Endothelial cell (in vitro differentiated cells): ENCODE measurements at regions not wholly inside any gene's neighbourhood (a gene's known extent, or its start where the extent isn't known, plus 50 kb on each side); places are given as distances from the start of the nearest gene placed in this dataset.

Experiments
- DNase-seq: peaks from one replicate; pipeline ENCODE4 v3.0.0; 2021; ENCODE audit warnings: low spot score
- H3K27ac Mint-ChIP-seq: one replicate; pipeline ENCODE4 v1.8.0; 2021; ENCODE audit warnings: mixed read lengths, inconsistent platforms; ENCODE audit not compliant: unreplicated experiment
- H3K27me3 Mint-ChIP-seq: one replicate; pipeline ENCODE4 v1.8.0; 2021; ENCODE audit warnings: mild to moderate bottlenecking, moderate library complexity, mixed read lengths, inconsistent platforms; ENCODE audit not compliant: unreplicated experiment
- H3K36me3 Mint-ChIP-seq: one replicate; pipeline ENCODE4 v1.8.0; 2021; ENCODE audit warnings: mild to moderate bottlenecking, low read depth, mixed read lengths, inconsistent platforms; ENCODE audit not compliant: unreplicated experiment
- H3K4me1 Mint-ChIP-seq: one replicate; pipeline ENCODE4 v1.8.0; 2021; ENCODE audit warnings: mild to moderate bottlenecking, mixed read lengths, inconsistent platforms; ENCODE audit not compliant: unreplicated experiment
- H3K4me3 Mint-ChIP-seq: one replicate; pipeline ENCODE4 v1.8.0; 2021; ENCODE audit warnings: mild to moderate bottlenecking, mixed read lengths, inconsistent platforms; ENCODE audit not compliant: unreplicated experiment
- H3K9me3 Mint-ChIP-seq: one replicate; pipeline ENCODE4 v1.8.0; 2021; ENCODE audit warnings: mixed read lengths, inconsistent platforms; ENCODE audit not compliant: unreplicated experiment
- TF ChIP-seq, protein P1 (sequence below): fragments of 200-600 bp; sonication (generic); IDR thresholded peaks from one replicate; pipeline ENCODE4 v1.5.0; 2021; ENCODE audit warnings: antibody characterized with exemption; ENCODE audit not compliant: unreplicated experiment

DNA sequence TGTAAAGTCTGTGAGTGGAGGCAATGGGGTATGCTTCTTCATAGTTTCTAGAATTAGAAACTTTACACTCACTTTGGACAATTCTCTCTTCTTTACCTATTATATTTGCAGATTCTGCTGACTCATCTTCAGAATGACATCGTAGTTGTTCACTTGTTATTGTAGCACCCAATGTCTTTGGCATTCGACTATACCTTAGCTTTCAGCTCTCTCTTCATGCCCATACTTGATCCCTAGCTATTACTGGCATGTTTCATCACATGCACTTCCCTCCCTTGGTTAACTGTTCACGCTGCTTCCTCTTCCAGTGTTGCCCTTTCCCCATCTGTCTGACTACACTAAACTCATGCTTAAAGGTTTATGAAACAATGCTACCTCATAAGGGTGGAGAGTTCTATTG is 298.1 kb upstream of the TCF21 start:
- TF ChIP-seq, protein P1, sequence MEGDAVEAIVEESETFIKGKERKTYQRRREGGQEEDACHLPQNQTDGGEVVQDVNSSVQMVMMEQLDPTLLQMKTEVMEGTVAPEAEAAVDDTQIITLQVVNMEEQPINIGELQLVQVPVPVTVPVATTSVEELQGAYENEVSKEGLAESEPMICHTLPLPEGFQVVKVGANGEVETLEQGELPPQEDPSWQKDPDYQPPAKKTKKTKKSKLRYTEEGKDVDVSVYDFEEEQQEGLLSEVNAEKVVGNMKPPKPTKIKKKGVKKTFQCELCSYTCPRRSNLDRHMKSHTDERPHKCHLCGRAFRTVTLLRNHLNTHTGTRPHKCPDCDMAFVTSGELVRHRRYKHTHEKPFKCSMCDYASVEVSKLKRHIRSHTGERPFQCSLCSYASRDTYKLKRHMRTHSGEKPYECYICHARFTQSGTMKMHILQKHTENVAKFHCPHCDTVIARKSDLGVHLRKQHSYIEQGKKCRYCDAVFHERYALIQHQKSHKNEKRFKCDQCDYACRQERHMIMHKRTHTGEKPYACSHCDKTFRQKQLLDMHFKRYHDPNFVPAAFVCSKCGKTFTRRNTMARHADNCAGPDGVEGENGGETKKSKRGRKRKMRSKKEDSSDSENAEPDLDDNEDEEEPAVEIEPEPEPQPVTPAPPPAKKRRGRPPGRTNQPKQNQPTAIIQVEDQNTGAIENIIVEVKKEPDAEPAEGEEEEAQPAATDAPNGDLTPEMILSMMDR = no peak
- no peaks in the 10 kb centered on the region for H3K27me3 Mint-ChIP-seq
- no peaks in the 10 kb centered on the region for H3K36me3 Mint-ChIP-seq
- no peaks in the 10 kb centered on the region for H3K9me3 Mint-ChIP-seq
- no peak overlapping the region for H3K27ac Mint-ChIP-seq
- H3K4me1 Mint-ChIP-seq = peaks cover 6% of the 10 kb centered on the region
- DNase-seq = no peak
- H3K4me3 Mint-ChIP-seq = no peak overlapping the region

DNA sequence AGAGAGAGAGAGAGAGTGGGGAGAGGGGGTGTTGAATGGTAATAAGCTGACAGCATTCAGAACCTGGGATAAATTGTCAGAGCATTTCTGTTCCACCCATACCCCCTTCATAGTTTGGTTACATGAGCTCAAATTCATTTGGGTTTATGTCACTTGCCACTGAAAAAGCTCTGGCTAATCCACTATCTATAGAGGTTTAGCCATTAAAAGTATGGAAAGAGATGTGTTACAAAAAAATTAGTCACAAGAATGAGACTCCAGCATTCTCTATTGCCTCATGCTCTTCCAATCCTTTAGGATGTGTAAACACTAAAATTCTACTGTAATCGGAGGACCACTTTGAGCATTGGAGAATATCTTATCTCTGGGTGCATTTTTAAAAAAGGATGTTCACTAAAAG is 297.6 kb upstream of the TCF21 start:
- no peaks in the 10 kb centered on the region for H3K27me3 Mint-ChIP-seq
- TF ChIP-seq, protein P1 = no peak
- H3K4me1 Mint-ChIP-seq = peaks cover 6% of the 10 kb centered on the region
- no peak for DNase-seq
- no peaks in the 10 kb centered on the region for H3K9me3 Mint-ChIP-seq
- no peaks in the 10 kb centered on the region for H3K36me3 Mint-ChIP-seq
- H3K4me3 Mint-ChIP-seq = no peak overlapping the region
- no peak overlapping the region for H3K27ac Mint-ChIP-seq

DNA sequence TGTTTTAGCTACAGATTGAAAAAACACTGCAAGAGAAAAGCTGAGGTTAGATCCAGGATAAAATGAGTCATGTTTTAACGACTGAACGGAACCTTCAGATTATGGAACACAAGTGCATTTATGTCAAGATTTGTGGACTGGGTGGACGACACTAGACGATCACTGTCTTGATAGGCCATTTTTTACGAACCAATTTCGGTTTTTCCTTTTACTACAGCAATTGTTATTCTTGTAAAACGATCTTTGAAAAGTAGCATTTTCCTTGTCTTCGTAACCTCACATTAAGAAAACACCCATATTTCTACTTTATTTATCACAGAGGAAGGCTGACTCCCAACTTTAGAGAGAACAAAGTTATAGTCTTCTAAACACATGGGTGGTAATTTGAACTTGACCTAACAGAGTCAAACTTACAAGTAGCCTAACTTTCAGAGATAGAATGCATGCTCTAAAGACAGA is 294.2 kb upstream of the TCF21 start:
- Mint-ChIP-seq H3K4me3 (no peak overlapping the region), H3K27ac (no peak overlapping the region), H3K9me3 (no peaks in the 10 kb centered on the region), H3K4me1 (peaks cover 6% of the 10 kb centered on the region), H3K36me3 (no peaks in the 10 kb centered on the region), H3K27me3 (peaks cover 1% of the 10 kb centered on the region)
- no peak for DNase-seq
- TF ChIP-seq, protein P1 = no peak

DNA sequence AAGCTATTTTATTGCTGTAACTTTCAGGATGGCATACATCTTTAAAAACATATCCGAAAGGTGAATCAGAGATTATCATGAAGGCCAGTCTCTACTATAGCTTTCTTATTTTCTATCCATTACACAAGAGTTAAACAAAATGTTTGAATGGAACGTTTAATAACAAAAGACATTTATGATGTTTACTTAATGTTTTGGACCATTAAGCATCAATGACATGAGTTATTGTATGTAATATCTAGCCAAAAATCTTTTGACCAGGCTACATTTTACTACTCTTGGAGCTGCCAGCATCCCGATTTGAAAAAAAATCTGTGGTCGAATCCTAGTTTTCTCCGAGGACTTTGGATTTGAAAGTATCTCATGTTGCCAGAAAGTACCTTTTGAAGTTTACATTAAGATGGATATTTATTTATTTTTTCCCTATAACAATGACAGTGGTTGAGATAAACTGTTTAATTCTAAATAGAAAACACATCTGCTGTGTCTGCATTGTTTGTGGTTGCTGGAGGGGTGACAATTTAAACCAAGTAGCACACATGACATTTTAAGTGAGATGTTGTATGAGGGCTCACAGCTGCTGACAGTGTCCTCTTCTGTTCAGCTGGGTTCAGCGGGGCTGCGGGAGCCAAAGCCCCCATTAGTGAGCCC is 293.7 kb upstream of the TCF21 start:
- DNase-seq = no peak
- H3K9me3 Mint-ChIP-seq = no peaks in the 10 kb centered on the region
- H3K27ac Mint-ChIP-seq = no peak overlapping the region
- H3K4me1 Mint-ChIP-seq = peaks cover 6% of the 10 kb centered on the region
- TF ChIP-seq, protein P1 = no peak
- no peaks in the 10 kb centered on the region for H3K36me3 Mint-ChIP-seq
- H3K4me3 Mint-ChIP-seq = no peak overlapping the region
- peaks cover 1% of the 10 kb centered on the region for H3K27me3 Mint-ChIP-seq

DNA sequence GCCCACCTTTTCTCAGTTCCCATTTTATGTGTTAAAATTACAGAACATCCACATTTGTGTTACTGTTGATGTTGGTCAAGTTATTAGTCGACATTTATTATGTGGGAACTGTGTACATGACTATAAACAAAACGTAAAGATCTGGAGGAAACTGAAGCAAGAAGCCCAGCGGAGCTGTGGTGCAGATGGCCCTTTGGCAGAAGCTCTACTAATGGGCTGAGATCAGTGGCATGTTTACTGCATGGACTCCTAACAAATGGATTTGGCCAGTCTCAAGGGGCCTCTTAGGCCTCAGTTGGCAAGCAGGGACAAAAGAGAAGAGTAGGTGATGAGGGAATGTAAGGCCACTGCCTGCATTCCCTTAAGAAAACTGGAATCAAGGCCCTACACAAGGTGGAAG is 282.1 kb upstream of the TCF21 start:
- no peak for DNase-seq
- H3K36me3 Mint-ChIP-seq = no peaks in the 10 kb centered on the region
- no peaks in the 10 kb centered on the region for H3K9me3 Mint-ChIP-seq
- no peak overlapping the region for H3K4me3 Mint-ChIP-seq
- no peaks in the 10 kb centered on the region for H3K27me3 Mint-ChIP-seq
- H3K4me1 Mint-ChIP-seq = no peaks in the 10 kb centered on the region
- no peak overlapping the region for H3K27ac Mint-ChIP-seq
- TF ChIP-seq, protein P1 = no peak
